ENCODE measurements at regions not wholly inside any gene's neighbourhood (a gene's known extent, or its start where the extent isn't known, plus 50 kb on each side); places are given as distances from the start of the nearest gene placed in this dataset.

GRCh38 chr3:22843854-22844253, 359.3 kb upstream of the UBE2E2 start (continued):
- no peak for TF ChIP-seq E2F6 (IDR thresholded peaks at IDR 0.05)
- no peak for TF ChIP-seq CHD1 (IDR thresholded peaks at IDR 0.05; ENCODE audit: low read depth, low read length)
- no peak for TF ChIP-seq GTF2F1 (IDR thresholded peaks at IDR 0.05; ENCODE audit: borderline replicate concordance, low read depth, low read length)
- TF ChIP-seq CHD2 (IDR thresholded peaks at IDR 0.05; ENCODE audit: low read length) = no peak
- no peak for TF ChIP-seq SIN3A (conservative IDR thresholded peaks at IDR 0.05 in 1 of 2, IDR thresholded peaks at IDR 0.05 in 1 of 2; ENCODE audit: low read depth in 1 of 2, low read length in 2 of 2)
- TF ChIP-seq TCF12 (IDR thresholded peaks at IDR 0.05; ENCODE audit: low read depth, low read length) = no peak

Data from H1 (cell line).